ENCODE measurements at regions not wholly inside any gene's neighbourhood (a gene's known extent, or its start where the extent isn't known, plus 50 kb on each side); places are given as distances from the start of the nearest gene placed in this dataset.

DNA sequence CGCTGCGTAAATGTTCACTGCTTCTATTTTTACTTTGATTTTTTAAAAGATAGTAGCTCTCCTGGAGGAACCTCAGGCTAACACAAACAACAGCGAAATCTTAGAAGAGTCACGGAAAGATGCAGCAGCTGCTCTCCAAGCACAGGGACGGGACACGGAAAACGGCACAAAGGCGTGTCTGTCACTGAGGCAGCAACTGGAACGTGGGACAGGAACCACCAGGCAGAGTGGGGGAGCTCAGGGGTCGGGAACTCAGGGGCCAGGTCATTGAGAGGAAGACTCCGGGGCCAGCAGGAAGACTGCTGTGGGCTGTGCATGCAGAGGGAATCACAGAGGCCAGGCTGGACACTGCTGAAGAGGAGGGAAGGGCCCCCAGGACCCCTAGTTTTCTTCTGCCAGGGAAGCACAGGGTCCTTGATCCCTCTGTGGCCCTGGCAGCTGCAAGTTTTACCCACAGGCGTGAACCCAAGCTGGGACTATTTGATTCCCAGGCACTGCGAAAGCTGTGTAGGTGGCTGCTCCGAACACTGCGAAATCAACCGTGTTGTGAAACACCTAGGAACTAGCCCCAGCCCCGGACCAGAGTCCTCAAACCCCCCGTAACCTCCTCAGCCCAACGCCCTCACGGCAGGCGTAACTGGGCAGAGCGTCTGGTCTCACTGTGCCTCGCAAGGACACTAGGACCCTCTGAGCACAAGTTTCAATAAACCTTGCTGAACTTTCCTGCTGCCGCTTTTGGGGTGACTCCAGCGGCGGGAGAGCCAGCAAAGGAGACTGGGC, 263.0 kb downstream of the EIPR1 start:
- Histone ChIP-seq H3K36me3 (ENCODE audit: insufficient read depth, low read length) (no peaks in the 10 kb centered on the region), H3K9ac (ENCODE audit: low read length) (no peak overlapping the region), H3K4me3 (ENCODE audit: low read depth in 1 of 2, low read length in 2 of 2) (no peak overlapping the region), H3K27me3 (ENCODE audit: control insufficient read depth in 1 of 2, insufficient read depth in 2 of 2, low read length in 2 of 2) (no peaks in the 10 kb centered on the region), H3K27ac (ENCODE audit: low read depth, low read length) (no peak overlapping the region), H3K4me1 (ENCODE audit: insufficient read depth, low read length) (no peaks in the 10 kb centered on the region), H3K9me3 (ENCODE audit: low read length) (no peaks in the 10 kb centered on the region)

DNA sequence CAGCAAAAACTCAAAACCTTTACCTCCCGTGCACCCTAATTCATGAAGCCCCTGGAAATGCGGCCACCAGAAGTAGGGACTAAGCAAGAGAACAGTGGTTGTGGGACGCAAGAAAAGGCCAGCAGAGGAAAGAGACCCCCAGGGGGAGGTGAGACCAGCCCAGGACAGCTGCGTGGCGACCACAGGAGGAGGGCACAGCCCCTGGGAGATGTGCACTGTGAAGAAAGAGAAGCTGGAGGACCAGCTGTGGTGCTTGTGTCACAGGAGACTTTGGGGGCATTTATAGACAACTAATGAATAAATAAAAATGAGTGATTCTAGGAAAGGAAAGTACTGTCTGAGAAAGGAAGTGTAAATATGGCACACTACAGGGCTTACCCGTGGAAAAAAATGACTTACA, 263.8 kb downstream of the EIPR1 start:
- H3K9ac ChIP-seq (ENCODE audit: low read length) = no peak overlapping the region
- H3K4me3 ChIP-seq (ENCODE audit: low read depth in 1 of 2, low read length in 2 of 2) = no peak overlapping the region
- H3K9me3 ChIP-seq (ENCODE audit: low read length) = no peaks in the 10 kb centered on the region
- H3K36me3 ChIP-seq (ENCODE audit: insufficient read depth, low read length) = no peaks in the 10 kb centered on the region
- H3K27me3 ChIP-seq (ENCODE audit: control insufficient read depth in 1 of 2, insufficient read depth in 2 of 2, low read length in 2 of 2) = no peaks in the 10 kb centered on the region
- H3K4me1 ChIP-seq (ENCODE audit: insufficient read depth, low read length) = no peaks in the 10 kb centered on the region
- H3K27ac ChIP-seq (ENCODE audit: low read depth, low read length) = no peak overlapping the region

DNA sequence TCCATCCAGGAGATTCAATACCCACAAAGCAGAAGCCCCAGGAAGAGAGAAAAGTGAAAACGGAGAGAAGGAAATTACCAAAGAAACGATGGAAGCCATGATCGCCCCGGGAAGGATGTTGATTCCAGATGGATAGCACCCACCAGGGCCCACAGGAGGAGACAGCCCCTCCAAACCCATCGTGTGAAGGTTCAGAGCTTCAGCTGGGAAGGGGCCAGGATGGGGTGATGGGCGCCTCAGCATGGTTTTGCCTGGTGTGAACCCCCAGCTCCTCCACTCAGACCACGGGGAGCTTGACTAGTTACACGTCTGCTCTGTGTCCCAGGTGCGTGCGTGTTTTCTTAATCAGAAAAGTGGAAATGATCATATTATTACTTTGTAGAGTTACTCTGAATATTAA, 264.5 kb downstream of the EIPR1 start:
- H3K9ac ChIP-seq (ENCODE audit: low read length) = no peak overlapping the region

DNA sequence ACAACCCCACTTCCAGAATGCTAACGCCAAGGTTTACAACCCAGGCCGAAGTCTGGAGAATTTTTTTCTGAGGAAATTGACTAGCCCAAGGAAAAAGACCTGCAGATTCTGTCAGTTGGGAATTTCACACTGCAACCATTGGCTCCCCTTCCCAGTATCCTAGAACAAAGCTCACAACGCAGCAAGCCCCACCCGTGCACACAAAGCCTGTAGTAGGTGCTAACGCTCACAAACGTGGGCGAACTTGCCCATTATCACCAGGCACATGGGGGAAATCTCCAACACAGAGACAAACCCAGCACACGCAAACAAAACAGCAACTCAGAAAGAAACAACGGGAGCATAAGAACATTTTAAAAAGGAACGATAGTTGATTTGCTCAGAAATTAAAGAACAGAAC, 265.1 kb downstream of the EIPR1 start:
- Histone ChIP-seq H3K36me3 (ENCODE audit: insufficient read depth, low read length) (no peaks in the 10 kb centered on the region), H3K4me1 (ENCODE audit: insufficient read depth, low read length) (no peaks in the 10 kb centered on the region), H3K9me3 (ENCODE audit: low read length) (no peaks in the 10 kb centered on the region), H3K9ac (ENCODE audit: low read length) (no peak overlapping the region), H3K4me3 (ENCODE audit: low read depth in 1 of 2, low read length in 2 of 2) (no peak overlapping the region), H3K27me3 (ENCODE audit: control insufficient read depth in 1 of 2, insufficient read depth in 2 of 2, low read length in 2 of 2) (no peaks in the 10 kb centered on the region), H3K27ac (ENCODE audit: low read depth, low read length) (no peak overlapping the region)

More for the DNA sequence above, 264.5 kb downstream of the EIPR1 start:
- Histone ChIP-seq H3K36me3 (ENCODE audit: insufficient read depth, low read length) (no peaks in the 10 kb centered on the region), H3K4me1 (ENCODE audit: insufficient read depth, low read length) (no peaks in the 10 kb centered on the region), H3K4me3 (ENCODE audit: low read depth in 1 of 2, low read length in 2 of 2) (no peak overlapping the region), H3K27ac (ENCODE audit: low read depth, low read length) (no peak overlapping the region), H3K9me3 (ENCODE audit: low read length) (no peaks in the 10 kb centered on the region), H3K27me3 (ENCODE audit: control insufficient read depth in 1 of 2, insufficient read depth in 2 of 2, low read length in 2 of 2) (no peaks in the 10 kb centered on the region)

DNA sequence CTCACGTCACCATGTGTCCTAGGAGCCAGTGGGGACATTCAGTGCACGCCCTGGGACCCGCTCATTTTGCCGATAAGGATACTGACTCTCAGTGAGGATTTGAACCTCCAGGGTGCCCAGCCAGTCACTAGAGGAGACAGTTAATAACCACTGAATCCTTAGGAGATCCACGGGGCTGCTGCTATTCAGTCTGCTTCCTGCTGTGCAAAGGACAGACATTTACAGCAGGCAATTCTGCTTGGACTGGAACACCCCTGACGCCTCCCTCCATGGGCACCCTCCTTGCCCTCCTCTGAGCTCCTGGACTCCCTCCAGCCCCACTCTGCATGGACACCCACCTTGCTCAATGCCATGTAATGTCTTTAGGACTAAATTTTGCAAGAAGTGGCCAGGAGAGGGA, 265.5 kb downstream of the EIPR1 start:
- Histone ChIP-seq H3K36me3 (ENCODE audit: insufficient read depth, low read length) (no peaks in the 10 kb centered on the region), H3K4me3 (ENCODE audit: low read depth in 1 of 2, low read length in 2 of 2) (no peak overlapping the region), H3K9me3 (ENCODE audit: low read length) (no peaks in the 10 kb centered on the region), H3K27ac (ENCODE audit: low read depth, low read length) (no peak overlapping the region), H3K9ac (ENCODE audit: low read length) (no peak overlapping the region), H3K4me1 (ENCODE audit: insufficient read depth, low read length) (no peaks in the 10 kb centered on the region), H3K27me3 (ENCODE audit: control insufficient read depth in 1 of 2, insufficient read depth in 2 of 2, low read length in 2 of 2) (no peaks in the 10 kb centered on the region)

DNA sequence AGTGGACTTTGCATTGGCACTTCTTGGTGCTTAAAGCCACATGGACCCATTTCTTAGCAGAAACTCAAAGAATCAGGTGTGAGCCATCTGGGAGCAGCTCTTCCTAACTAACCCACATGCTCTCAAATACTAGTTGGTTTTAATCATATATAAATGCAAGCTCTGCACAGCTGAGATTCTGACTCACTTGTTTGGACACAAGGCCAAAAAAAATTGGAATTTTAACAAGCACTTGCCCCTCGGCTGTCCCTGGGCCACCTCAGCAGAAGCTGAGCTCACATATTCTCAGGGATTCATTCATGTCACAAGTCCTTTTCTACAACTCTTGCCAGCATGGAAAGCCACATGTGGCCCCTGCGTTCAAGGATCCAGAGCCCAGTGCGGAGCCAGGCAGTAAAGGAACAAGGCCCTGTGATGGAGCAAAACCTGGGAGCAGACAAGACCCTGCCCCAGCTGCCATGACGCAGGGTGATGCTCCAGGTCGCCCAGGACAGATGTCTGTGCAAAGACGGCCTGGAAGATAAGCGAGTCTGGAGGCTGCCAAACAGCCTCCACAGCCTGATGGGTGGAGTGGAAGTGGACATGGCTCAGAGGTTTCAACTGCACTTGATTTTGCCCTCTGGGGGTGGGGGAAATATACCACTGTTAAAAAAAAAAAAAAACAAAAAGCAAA, 266.5 kb downstream of the EIPR1 start:
- no peaks in the 10 kb centered on the region for H3K4me1 ChIP-seq (ENCODE audit: insufficient read depth, low read length)

DNA sequence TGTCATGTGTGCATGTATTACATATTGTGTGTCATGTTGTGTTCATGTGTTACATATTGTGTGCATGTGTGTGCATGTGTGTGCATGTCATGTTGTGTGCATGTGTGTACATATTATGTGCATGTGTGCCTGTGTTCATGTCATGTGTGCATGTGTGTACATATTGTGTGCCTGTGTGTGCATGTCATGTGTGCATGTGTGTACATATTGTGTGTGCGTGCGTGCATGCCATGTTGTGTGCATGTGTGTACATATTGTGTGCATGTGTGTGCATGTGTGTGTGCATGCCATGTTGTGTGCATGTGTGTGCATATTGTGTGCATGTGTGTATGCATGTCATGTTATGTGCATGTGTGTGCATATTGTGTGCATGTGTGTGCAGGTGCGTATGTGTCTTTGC, 267.1 kb downstream of the EIPR1 start:
- no peaks in the 10 kb centered on the region for H3K9me3 ChIP-seq (ENCODE audit: low read length)

More for the DNA sequence above, 266.5 kb downstream of the EIPR1 start:
- H3K27me3 ChIP-seq (ENCODE audit: control insufficient read depth in 1 of 2, insufficient read depth in 2 of 2, low read length in 2 of 2) = no peaks in the 10 kb centered on the region
- no peak overlapping the region for H3K27ac ChIP-seq (ENCODE audit: low read depth, low read length)
- no peak overlapping the region for H3K9ac ChIP-seq (ENCODE audit: low read length)
- no peak overlapping the region for H3K4me3 ChIP-seq (ENCODE audit: low read depth in 1 of 2, low read length in 2 of 2)
- H3K9me3 ChIP-seq (ENCODE audit: low read length) = no peaks in the 10 kb centered on the region
- H3K36me3 ChIP-seq (ENCODE audit: insufficient read depth, low read length) = no peaks in the 10 kb centered on the region

DNA sequence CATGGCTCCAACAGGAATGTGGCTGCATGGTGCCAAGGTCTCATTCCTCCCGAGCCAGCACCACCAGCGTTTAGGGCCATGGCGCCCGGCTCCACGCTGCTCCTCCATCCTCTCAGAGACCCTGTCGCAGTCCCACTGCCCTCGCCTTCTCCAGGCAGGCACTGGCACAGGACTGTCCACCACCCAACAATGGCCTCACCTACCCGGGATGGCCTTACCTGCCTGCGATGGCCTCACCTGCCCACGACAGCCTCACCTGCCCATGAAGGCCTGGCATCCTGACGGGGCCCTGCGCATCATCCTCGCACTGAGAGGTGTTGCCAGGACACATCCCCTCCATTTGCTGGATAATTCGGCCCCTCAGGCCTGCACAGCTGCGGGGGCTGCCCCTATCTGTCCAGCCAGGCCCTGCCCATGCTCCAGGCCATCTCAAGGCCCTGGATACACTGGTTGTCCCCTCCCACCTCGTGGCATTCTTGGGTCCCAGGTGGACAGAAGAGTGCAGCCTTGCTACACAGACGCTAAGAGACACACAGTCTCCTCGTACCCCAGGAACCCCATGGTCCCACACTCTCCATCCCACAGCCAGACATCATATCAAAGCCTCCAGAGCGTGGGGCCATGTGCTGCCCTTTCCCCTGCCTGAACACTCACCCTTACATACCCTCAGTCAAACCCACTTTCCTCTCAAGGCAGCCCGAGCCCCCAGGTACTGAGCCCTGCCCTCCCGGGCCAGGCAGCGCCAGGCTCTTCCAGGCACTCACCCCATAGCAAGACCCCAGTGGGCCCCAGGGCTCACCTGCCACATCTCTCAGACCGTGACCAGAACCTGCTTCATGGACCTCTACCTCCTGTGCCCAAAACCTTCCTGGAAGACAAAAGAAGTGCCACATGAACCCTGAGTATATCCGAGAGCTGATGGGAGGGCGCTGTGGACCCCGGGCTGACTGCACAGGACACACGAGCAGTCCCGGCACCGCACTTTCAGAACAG, 268.6 kb downstream of the EIPR1 start:
- Histone ChIP-seq H3K4me1 (ENCODE audit: insufficient read depth, low read length) (no peaks in the 10 kb centered on the region), H3K27me3 (ENCODE audit: control insufficient read depth in 1 of 2, insufficient read depth in 2 of 2, low read length in 2 of 2) (no peaks in the 10 kb centered on the region)

More for the DNA sequence above, 267.1 kb downstream of the EIPR1 start:
- H3K36me3 ChIP-seq (ENCODE audit: insufficient read depth, low read length) = no peaks in the 10 kb centered on the region
- no peak overlapping the region for H3K4me3 ChIP-seq (ENCODE audit: low read depth in 1 of 2, low read length in 2 of 2)
- no peaks in the 10 kb centered on the region for H3K4me1 ChIP-seq (ENCODE audit: insufficient read depth, low read length)
- H3K27me3 ChIP-seq (ENCODE audit: control insufficient read depth in 1 of 2, insufficient read depth in 2 of 2, low read length in 2 of 2) = no peaks in the 10 kb centered on the region
- H3K9ac ChIP-seq (ENCODE audit: low read length) = no peak overlapping the region
- H3K27ac ChIP-seq (ENCODE audit: low read depth, low read length) = no peak overlapping the region

DNA sequence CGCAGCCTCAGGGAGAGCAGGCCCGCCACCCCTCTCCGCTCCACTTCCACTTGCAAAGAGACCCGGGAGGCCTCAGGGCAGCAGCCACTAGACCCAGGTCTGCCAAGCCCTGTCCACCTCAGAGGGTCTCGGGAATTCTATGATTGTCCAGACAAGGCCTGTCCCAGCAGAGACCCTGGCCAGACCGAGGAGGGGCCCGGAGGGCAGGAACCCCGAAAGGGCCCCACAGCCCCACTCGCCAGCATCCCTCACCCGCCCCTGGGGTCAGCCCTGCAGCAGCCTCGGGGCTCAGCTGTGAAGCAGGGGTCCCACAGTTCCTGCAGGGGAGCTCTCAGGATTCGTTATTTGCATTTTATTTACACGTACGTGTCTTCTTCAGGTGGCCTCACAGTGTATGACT, 269.5 kb downstream of the EIPR1 start:
- no peak overlapping the region for H3K9ac ChIP-seq (ENCODE audit: low read length)
- no peak overlapping the region for H3K27ac ChIP-seq (ENCODE audit: low read depth, low read length)
- no peaks in the 10 kb centered on the region for H3K36me3 ChIP-seq (ENCODE audit: insufficient read depth, low read length)
- H3K27me3 ChIP-seq (ENCODE audit: control insufficient read depth in 1 of 2, insufficient read depth in 2 of 2, low read length in 2 of 2) = no peaks in the 10 kb centered on the region
- H3K9me3 ChIP-seq (ENCODE audit: low read length) = no peaks in the 10 kb centered on the region
- H3K4me3 ChIP-seq (ENCODE audit: low read depth in 1 of 2, low read length in 2 of 2) = no peak overlapping the region
- no peaks in the 10 kb centered on the region for H3K4me1 ChIP-seq (ENCODE audit: insufficient read depth, low read length)

More for the DNA sequence above, 268.6 kb downstream of the EIPR1 start:
- no peak overlapping the region for H3K4me3 ChIP-seq (ENCODE audit: low read depth in 1 of 2, low read length in 2 of 2)
- H3K27ac ChIP-seq (ENCODE audit: low read depth, low read length) = no peak overlapping the region
- H3K36me3 ChIP-seq (ENCODE audit: insufficient read depth, low read length) = no peaks in the 10 kb centered on the region
- H3K9ac ChIP-seq (ENCODE audit: low read length) = no peak overlapping the region
- H3K9me3 ChIP-seq (ENCODE audit: low read length) = no peaks in the 10 kb centered on the region

DNA sequence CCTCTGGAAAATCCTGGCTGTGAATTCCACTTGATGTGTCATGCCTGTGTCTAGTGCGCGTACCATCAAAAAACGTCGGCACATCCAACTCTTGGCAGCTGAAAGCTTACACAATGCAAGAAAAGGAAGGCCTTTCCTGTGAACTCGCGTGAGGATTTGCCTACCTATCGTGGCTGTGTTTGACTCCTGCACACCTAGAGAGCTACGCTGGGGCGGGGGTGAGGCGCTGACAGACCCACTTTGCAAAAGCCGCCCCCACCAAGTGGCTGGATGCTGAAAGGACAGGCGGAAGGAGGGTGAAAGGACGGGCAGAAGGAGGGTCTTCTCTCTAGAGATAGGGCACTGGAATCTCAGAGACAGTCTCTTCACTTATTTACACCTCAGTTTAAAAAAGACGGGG, 270.1 kb downstream of the EIPR1 start:
- Histone ChIP-seq H3K4me1 (ENCODE audit: insufficient read depth, low read length) (no peaks in the 10 kb centered on the region), H3K9me3 (ENCODE audit: low read length) (no peaks in the 10 kb centered on the region), H3K4me3 (ENCODE audit: low read depth in 1 of 2, low read length in 2 of 2) (no peak overlapping the region), H3K9ac (ENCODE audit: low read length) (no peak overlapping the region), H3K36me3 (ENCODE audit: insufficient read depth, low read length) (no peaks in the 10 kb centered on the region), H3K27ac (ENCODE audit: low read depth, low read length) (no peak overlapping the region), H3K27me3 (ENCODE audit: control insufficient read depth in 1 of 2, insufficient read depth in 2 of 2, low read length in 2 of 2) (no peaks in the 10 kb centered on the region)

All from muscle layer of colon (tissue), 2 donors.